SK-N-MC (cell line): ENCODE measurements at regions not wholly inside any gene's neighbourhood (a gene's known extent, or its start where the extent isn't known, plus 50 kb on each side); places are given as distances from the start of the nearest gene placed in this dataset.
A peak's percentile ranks its signal among the peaks of the same experiment; 100 is the strongest.
"Not testable (repeated sequence)": the region's sequence is repeated elsewhere in the genome, so short reads cannot be mapped to it uniquely, and the experiment has no call there.

Source experiments
- DNase-seq: peaks from one replicate; pipeline ENCODE4 v3.0.0-alpha.2; 2011; ENCODE audit warnings: low read depth, low spot score
- H3K27ac ChIP-seq: fragments of 200-600 bp; sonication (generic); 2 replicates; pipeline ENCODE4 v1.5.1; 2016; ENCODE audit warnings: mixed run types
- H3K36me3 ChIP-seq: fragments of 200-600 bp; sonication (generic); 2 replicates; pipeline ENCODE4 v1.6.1; 2017; ENCODE audit warnings: antibody characterized with exemption, low read length, mixed read lengths; ENCODE audit not compliant: insufficient read depth
- H3K4me3 ChIP-seq: fragments of 200-600 bp; sonication (generic); 2 replicates; pipeline ENCODE4 v1.5.1; 2016
- H3K9ac ChIP-seq: fragments of 200-600 bp; sonication (generic); 2 replicates; pipeline ENCODE4 v1.8.0; 2017; ENCODE audit warnings: mixed run types, mixed read lengths; ENCODE audit not compliant: insufficient read length
- H3K9me3 ChIP-seq: fragments of 200-600 bp; sonication (generic); 2 replicates; pipeline ENCODE4 v1.6.1; 2017; ENCODE audit warnings: low read depth, mild to moderate bottlenecking, antibody characterized with exemption, low read length, moderate library complexity, mixed read lengths
- EZH2 ChIP-seq: fragments of 200-600 bp; sonication (generic); IDR thresholded peaks from one replicate; pipeline ENCODE4 v1.6.1; 2017; ENCODE audit warnings: antibody characterized with exemption
- FOXP2 ChIP-seq: optimal IDR thresholded peaks from 2 replicates; pipeline ENCODE3; 2011; ENCODE audit warnings: mild to moderate bottlenecking, moderate library complexity; ENCODE audit not compliant: insufficient read depth; ENCODE audit errors: extremely low read length, control extremely low read depth
- POLR2AphosphoS5 ChIP-seq: IDR thresholded peaks from 2 replicates; pipeline ENCODE4 v1.6.1; 2012; ENCODE audit warnings: mild to moderate bottlenecking, low read depth, low read length, borderline replicate concordance

DNA sequence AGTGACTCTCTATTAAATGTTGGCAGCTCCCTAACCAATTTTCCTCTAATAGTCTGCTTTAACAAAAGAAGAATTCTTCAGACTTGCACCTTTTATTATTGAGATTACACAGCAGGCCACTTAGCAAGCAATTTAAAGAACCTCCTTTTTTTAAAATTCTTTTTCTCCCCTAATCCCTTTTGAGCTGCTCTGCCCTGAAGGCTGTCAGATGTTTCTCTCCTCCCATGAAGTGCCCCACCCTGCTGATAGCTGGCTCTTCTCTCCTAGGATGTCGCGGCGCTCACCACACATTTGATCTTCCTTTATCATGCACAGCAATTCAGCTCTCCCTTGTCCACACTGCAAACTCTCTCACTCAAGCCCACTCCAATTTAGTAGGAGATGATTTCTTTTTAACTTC, 1471.1 kb upstream of the ACO1 start:
- Histone ChIP-seq H3K36me3 (no peaks in the 10 kb centered on the region), H3K9me3 (no peaks in the 10 kb centered on the region), H3K27ac (no peak overlapping the region), H3K4me3 (no peak overlapping the region), H3K9ac (no peak overlapping the region)
- no peak for DNase-seq
- TF ChIP-seq FOXP2 (no peak), POLR2AphosphoS5 (no peak), EZH2 (no peak)

DNA sequence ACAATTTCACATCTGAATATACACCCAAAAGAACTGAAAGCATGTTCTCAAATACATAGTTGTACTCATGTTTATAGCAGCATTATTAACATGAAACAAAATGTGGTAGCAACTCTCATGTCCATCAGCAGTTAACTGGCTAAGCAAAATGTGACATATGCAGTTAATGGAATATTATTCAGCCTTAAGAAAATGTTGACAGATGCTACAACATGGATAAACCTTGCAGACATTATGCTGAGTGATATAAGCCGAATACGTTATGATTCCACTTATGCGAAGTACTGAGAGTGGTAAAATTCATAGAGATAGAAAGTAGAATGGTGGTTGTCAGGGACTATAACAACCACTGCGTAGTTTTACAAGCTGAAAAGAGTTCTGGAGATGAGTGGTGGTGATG, 1469.0 kb upstream of the ACO1 start:
- TF ChIP-seq POLR2AphosphoS5 = no peak
- TF ChIP-seq FOXP2 = no peak
- no peak for TF ChIP-seq EZH2

DNA sequence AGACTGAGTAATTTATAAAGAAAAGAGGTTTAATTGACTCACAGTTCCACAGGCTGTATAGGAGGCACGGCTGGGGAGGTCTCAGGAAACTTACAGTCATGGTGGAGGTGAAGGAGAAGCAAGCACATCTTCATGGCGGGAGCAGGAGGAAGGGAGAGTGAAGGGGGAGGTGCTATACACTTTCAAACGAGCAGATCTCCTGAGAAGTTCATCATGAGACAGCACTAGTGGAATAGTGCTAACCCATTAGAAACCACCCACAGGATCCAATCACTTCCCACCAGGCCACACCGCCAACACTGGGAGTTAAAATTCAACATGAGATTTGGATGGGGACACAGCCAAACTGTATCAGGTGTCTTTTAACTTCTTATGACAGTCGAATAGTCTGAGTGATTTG, 1459.3 kb upstream of the ACO1 start:
- H3K9me3 ChIP-seq = no peaks in the 10 kb centered on the region
- no peak for TF ChIP-seq POLR2AphosphoS5
- no peak for TF ChIP-seq FOXP2
- TF ChIP-seq EZH2 = no peak
- H3K27ac ChIP-seq = no peak overlapping the region
- no peak overlapping the region for H3K4me3 ChIP-seq
- DNase-seq = no peak
- H3K36me3 ChIP-seq = no peaks in the 10 kb centered on the region
- no peak overlapping the region for H3K9ac ChIP-seq

More for the DNA sequence above, 1469.0 kb upstream of the ACO1 start:
- Histone ChIP-seq H3K27ac (no peak overlapping the region), H3K4me3 (no peak overlapping the region), H3K9ac (no peak overlapping the region), H3K36me3 (no peaks in the 10 kb centered on the region), H3K9me3 (no peaks in the 10 kb centered on the region)
- DNase-seq = no peak

DNA sequence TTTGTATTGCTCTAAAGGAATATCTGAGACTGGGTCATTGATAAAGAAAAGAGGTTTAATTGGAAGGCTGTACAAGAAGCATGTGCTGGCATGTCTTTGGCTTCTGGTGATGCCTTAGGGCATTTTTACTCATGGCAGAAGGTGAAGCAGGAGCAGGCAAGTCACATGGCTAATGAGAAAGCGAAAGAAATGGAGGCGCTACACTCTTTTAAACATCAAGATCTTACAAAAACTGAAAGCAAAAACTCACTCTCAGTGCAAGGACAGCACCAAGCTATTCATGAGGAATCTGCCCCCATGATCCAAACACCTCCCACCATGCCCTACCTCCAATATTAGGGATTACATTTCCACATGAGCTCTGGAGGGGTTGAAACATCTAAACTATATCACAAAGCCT, 1458.8 kb upstream of the ACO1 start:
- no peaks in the 10 kb centered on the region for H3K36me3 ChIP-seq
- no peaks in the 10 kb centered on the region for H3K9me3 ChIP-seq
- H3K4me3 ChIP-seq = no peak overlapping the region
- no peak for TF ChIP-seq POLR2AphosphoS5
- DNase-seq = no peak
- H3K9ac ChIP-seq = no peak overlapping the region
- no peak overlapping the region for H3K27ac ChIP-seq

DNA sequence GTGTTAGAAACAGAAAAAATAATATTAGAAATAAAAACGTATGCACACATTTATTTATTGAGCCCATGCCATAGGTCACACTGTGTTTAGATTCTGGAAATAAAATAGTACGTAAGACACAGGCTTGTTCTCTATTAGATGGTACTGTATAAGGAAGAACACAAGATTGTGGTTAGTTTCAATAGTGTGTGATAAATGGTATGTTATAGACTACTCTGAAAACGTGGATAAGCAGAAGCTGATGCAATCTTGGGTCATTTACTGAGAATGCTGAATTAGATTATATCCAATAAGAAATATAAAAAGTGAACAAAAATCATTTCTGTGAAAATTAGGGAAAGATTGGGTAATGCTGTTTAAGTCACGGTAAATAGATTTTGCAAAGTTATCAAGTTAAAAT, 1456.4 kb upstream of the ACO1 start:
- DNase-seq = peak; percentile 51
- peak overlapping the region; percentile 66 for H3K9ac ChIP-seq
- H3K36me3 ChIP-seq = no peaks in the 10 kb centered on the region
- TF ChIP-seq POLR2AphosphoS5 (no peak), FOXP2 (no peak), EZH2 (no peak)
- peak overlapping the region; percentile 95 for H3K27ac ChIP-seq
- H3K9me3 ChIP-seq = no peaks in the 10 kb centered on the region
- peak overlapping the region; percentile 19 for H3K4me3 ChIP-seq

DNA sequence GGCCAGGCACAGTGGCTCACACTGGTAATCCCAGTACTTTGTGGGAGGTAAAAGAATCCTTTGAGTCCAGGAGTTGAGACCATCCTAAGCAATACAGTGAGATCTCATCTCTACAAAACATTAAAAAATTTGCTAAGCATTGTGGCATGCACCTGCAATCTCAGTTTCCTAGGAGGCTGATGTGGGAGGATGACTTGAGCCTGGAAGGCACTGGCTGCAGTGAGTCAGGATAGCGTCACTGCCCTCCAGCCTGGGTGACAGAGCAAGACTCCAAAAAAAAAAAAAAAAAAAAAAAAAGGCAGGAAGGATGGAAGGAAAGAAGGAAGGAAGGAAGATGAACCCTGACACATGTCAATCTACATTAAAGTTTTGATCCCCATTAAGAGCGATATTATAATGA, 1452.2 kb upstream of the ACO1 start:
- TF ChIP-seq FOXP2 = no peak
- H3K4me3 ChIP-seq = no peak overlapping the region
- DNase-seq = no peak
- H3K9ac ChIP-seq = no peak overlapping the region
- no peaks in the 10 kb centered on the region for H3K36me3 ChIP-seq
- no peak overlapping the region for H3K27ac ChIP-seq
- H3K9me3 ChIP-seq = no peaks in the 10 kb centered on the region

DNA sequence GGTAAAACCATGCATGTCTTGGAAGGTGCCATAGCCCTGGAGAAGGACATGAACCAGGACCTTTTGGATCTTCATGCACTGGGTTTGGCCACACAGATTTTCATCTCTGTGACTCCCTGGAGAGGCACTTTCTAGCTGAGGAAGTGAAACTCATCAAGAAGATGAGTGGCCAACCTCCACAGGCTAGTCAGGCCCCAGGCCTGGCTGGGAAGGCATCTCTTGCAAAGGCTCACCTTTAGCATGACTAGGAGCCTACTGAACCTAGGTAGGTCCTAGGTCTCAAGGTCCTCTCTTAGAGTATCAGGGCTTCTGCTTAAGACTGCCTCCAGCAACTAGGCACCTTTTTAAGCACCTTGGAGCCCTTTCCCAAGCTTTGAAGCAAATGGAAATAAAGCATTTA, 1448.7 kb upstream of the ACO1 start:
- no peak overlapping the region for H3K9ac ChIP-seq
- no peak for DNase-seq
- H3K36me3 ChIP-seq = no peaks in the 10 kb centered on the region
- no peak overlapping the region for H3K27ac ChIP-seq
- H3K4me3 ChIP-seq = no peak overlapping the region
- TF ChIP-seq EZH2 (no peak), FOXP2 (no peak), POLR2AphosphoS5 (no peak)
- H3K9me3 ChIP-seq = no peaks in the 10 kb centered on the region

DNA sequence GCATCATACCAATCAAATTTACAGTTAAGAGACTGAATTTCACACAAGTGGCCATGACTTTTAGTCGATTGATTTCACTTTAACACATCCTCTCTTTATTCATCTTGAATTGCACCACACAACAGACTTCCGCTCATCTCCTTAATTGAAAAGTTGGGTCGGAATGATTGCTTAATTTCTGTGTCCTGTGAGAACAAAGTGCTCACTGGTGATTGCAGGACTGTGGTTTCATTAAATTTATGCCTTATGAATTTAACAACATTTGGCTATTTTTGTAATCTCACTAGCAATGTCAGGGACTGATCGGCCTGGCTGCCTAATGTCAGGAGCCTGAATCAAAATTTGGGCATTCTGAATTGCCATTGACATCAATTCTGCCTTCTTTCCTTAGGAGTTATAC, 1447.3 kb upstream of the ACO1 start:
- DNase-seq = no peak
- no peak for TF ChIP-seq FOXP2
- no peak for TF ChIP-seq POLR2AphosphoS5
- TF ChIP-seq EZH2 = no peak

DNA sequence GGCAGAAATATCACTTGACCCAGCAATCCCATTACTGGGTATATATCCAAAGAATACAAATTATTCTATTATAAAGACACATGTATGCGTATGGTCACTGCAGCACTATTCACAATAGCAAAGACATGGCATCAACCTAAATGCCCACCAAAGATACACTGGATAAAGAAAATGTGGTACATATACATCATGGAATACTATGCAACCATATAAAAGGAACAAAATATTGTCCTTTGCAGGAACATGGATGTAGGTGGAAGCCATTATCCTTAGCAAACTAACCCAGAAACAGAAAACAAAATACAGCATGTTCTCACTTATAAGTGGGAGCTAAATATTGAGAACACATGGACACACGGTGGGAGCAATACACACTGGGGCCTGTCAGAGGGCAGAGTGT, 1441.6 kb upstream of the ACO1 start:
- not testable (repeated sequence) for H3K36me3 ChIP-seq, H3K4me3 ChIP-seq, H3K9ac ChIP-seq, DNase-seq, H3K27ac ChIP-seq, H3K9me3 ChIP-seq

More for the DNA sequence above, 1447.3 kb upstream of the ACO1 start:
- H3K4me3 ChIP-seq = no peak overlapping the region
- no peaks in the 10 kb centered on the region for H3K36me3 ChIP-seq
- no peak overlapping the region for H3K27ac ChIP-seq
- H3K9me3 ChIP-seq = no peaks in the 10 kb centered on the region
- H3K9ac ChIP-seq = no peak overlapping the region

DNA sequence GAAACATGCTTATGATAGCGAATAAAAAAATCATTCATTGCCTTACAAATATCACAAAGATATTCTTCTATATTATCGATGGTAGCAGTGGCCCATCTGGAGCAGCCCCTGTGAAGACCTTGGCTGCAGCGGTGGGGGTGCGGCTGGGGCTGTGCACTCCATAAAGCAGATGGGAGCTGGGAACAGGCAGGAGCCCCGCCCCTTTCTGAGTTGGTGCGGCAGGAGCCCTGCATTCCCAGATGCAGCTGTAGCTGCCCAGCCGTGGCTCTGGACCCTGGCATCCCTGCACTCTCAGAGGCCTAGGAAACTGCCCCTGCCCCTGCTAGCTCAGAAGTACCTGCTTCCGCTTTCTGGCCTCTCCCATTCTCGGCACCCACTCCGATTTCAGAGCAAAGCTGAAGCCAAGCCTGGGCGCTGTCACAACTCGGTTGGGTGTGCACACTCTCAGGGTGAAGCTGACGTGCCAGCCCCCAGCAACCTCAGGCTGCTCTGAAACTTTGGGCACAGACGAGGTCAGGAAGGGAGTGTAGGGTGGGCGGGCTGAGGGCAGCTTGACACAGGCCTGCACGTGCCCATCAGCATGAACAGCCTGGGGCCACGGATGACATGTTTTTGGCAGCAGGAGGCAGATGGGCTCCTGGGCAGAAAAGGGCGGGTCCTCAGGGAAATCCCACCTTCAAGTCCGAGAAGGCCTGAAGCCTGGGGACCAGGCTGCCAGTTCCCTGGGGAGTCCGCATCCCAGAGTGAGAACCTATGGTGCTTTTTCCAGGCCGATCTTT, 1440.8 kb upstream of the ACO1 start:
- H3K9ac ChIP-seq = no peak overlapping the region
- no peak for DNase-seq
- H3K9me3 ChIP-seq = no peaks in the 10 kb centered on the region
- TF ChIP-seq FOXP2 = no peak
- TF ChIP-seq POLR2AphosphoS5 = no peak
- no peak for TF ChIP-seq EZH2
- no peak overlapping the region for H3K4me3 ChIP-seq
- H3K27ac ChIP-seq = no peak overlapping the region
- no peaks in the 10 kb centered on the region for H3K36me3 ChIP-seq
